OCI-LY3 (cell line): ENCODE measurements at regions not wholly inside any gene's neighbourhood (a gene's known extent, or its start where the extent isn't known, plus 50 kb on each side); places are given as distances from the start of the nearest gene placed in this dataset.

Source experiments
- CTCF ChIP-seq: fragments of 200-600, 300-600 bp; sonication (generic); IDR thresholded peaks from 2 replicates; pipeline ENCODE4 v1.5.1; 2014; ENCODE audit warnings: antibody characterized with exemption, low read length, low read depth
- EZH2phosphoT487 ChIP-seq: fragments of 200-600 bp; shearing (Covaris generic); IDR thresholded peaks from 2 replicates; pipeline ENCODE4 v1.6.1; 2018; ENCODE audit warnings: antibody characterized with exemption, mixed run types, low read depth

- TF ChIP-seq CTCF = no peak
- no peak for TF ChIP-seq EZH2phosphoT487
Measured at GRCh38 chr9:3066591-3066990, 222.7 kb upstream of the PUM3 start.
